A549 (cell line): ENCODE measurements at regions not wholly inside any gene's neighbourhood (a gene's known extent, or its start where the extent isn't known, plus 50 kb on each side); places are given as distances from the start of the nearest gene placed in this dataset.

Experiments
- CEBPB ChIP-seq, 2 experiments: fragments of >200 bp in 1 of 2; sonication (Bioruptor Twin) in 1 of 2; formaldehyde crosslinking in 1 of 2; IDR thresholded peaks; 2 replicates each; pipeline ENCODE4 v1.6.1; 2012 to 2016
- FOSB ChIP-seq: fragments of 250-450 bp; sonication (Bioruptor Pico); IDR thresholded peaks from 2 replicates; pipeline ENCODE4 v1.5.0; 2020; ENCODE audit warnings: mild to moderate bottlenecking, moderate library complexity
- FOSL2 ChIP-seq, 2 experiments: fragments of 450-650 bp in 1 of 2; fragments of >200 bp in 1 of 2; sonication (Bioruptor Twin) in 1 of 2; formaldehyde crosslinking; IDR thresholded peaks; 2 replicates each; pipeline versions ENCODE4 v1.5.0 to v1.6.1; 2016 to 2020; ENCODE audit warnings: mild to moderate bottlenecking in 1 of 2, moderate library complexity in 1 of 2
- NFE2L2 ChIP-seq: fragments of 150-350 bp; conservative IDR thresholded peaks from 2 replicates; pipeline ENCODE4 v1.6.1; 2014; ENCODE audit warnings: low read length
- TF ChIP-seq, protein P1 (sequence below): fragments of >200 bp; sonication (Bioruptor Twin); formaldehyde crosslinking; IDR thresholded peaks from 3 replicates; pipeline ENCODE4 v1.5.1; 2016

DNA sequence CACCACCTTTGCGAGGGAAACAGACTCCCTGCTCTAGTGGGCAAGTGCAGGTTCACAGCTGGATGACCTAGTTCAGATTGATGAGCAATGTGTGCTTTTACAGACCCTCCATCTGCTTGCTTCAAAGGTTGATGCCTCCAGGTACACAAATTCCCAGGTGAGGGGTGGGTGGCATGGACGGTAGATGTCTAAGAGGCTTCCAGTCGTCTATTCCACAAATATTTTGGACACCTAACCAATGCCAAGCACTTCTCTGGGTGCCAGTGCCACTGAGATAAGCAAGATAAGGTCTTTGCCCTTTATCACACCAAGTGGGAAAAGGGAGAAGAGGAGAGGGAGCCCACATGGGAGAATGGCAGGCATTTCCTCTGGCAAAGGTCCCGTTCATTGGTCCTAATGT lies 316.6 kb upstream of the CDH5 start:
- TF ChIP-seq, protein P1, sequence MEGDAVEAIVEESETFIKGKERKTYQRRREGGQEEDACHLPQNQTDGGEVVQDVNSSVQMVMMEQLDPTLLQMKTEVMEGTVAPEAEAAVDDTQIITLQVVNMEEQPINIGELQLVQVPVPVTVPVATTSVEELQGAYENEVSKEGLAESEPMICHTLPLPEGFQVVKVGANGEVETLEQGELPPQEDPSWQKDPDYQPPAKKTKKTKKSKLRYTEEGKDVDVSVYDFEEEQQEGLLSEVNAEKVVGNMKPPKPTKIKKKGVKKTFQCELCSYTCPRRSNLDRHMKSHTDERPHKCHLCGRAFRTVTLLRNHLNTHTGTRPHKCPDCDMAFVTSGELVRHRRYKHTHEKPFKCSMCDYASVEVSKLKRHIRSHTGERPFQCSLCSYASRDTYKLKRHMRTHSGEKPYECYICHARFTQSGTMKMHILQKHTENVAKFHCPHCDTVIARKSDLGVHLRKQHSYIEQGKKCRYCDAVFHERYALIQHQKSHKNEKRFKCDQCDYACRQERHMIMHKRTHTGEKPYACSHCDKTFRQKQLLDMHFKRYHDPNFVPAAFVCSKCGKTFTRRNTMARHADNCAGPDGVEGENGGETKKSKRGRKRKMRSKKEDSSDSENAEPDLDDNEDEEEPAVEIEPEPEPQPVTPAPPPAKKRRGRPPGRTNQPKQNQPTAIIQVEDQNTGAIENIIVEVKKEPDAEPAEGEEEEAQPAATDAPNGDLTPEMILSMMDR = no peak
- no peak for TF ChIP-seq FOSB (CRISPR knock-in tag)
- no peak for TF ChIP-seq FOSL2 (IDR thresholded peaks at IDR 0.05)
- no peak for TF ChIP-seq FOSL2 (CRISPR knock-in tag; IDR thresholded peaks at IDR 0.05)
- no peak for TF ChIP-seq NFE2L2
- no peak for TF ChIP-seq CEBPB (IDR thresholded peaks at IDR 0.05)
